DMS153 (cell line): ENCODE measurements at regions not wholly inside any gene's neighbourhood (a gene's known extent, or its start where the extent isn't known, plus 50 kb on each side); places are given as distances from the start of the nearest gene placed in this dataset.
"Not testable (repeated sequence)": the region's sequence is repeated elsewhere in the genome, so short reads cannot be mapped to it uniquely, and the experiment has no call there.

ENCODE experiments used
- DNase-seq: peaks from one replicate; lab custom pipeline; 2025; lab: John Stamatoyannopoulos, UW

DNA sequence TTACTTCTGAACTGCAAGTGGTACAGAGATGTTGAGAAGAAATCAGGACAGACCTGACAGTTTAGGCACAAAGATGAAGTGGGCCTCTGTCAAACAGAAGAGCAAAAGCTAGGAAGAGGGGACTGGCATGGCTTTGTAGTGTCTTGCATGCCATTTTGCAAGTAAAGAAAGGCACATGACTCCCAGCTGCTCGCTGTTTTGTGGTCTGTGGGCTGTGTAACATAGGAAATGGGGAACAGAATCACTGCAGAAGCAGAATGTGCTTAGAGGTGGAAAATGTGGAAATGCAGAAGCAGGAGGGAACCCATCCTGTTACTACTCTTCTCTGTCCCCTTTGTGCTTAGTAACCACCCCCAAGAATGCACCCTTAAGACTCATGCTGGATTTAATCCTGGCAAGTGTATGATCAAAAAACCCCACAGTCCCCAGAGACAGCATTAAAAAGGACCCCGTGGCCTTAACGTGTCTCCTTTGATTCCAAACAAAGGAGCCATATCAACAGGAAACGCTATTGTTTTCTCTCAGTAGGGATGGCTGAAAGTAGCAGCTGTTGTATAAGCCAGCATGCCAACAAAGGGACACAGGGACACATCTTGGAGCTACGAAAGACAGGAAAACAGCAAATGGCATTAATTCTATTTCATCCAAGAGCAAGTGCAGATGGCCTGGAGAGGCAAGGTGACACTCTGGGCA, 177.6 kb upstream of the GLRA2 start:
- peak; percentile 60 for DNase-seq

DNA sequence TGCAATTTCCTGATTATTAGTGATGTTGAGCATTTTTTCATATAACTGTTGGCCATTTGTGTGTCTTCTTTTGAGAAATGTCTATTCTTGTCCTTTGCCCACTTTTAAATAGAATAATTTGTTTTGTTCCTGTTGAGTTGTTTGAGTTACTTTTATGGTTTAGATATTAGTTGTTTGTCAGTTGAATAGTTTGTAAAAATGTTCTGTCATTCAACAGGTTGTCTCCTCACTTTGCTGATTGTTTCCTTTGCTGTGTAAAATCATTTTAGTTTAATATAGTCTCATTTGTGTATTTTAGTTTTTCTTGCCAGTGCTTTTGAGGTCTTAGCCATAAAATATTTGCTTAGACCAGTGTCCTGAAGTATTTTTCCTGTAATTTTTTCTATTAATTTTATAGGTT, 181.8 kb upstream of the GLRA2 start:
- DNase-seq, result no peak

DNA sequence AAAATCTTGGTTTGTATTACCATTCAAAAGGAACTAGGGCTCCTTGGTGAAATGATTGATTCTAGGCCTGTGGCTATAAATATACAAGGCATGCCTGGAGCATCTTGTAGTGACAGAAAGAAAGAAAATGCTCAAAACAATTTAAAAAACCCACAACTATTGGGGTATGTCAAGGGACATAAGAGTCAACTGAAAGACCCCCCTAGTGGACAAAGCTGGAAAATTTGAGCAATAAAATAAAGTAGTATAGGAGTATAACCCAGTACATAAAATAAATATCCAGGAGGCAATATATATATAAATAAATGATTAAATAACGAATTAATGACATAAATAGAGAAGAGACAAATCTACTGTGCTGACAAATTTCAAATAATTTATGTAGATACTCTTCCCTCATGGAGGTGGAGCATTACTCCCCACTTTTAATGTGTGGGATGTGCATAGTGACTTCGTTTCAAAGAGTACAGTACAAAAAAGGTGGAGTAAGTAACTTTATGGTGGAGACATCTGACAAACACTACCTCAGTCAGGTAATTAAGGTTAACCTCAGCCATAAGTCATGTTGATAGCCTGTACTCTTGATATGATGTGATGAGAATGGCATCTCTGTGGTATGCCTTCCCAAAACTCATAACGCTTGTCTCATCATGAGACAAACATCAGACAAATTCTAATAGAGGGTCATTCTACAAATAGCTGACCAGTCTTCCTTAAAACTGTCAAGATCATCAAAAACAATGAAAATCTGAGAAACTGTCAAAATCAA, 185.0 kb upstream of the GLRA2 start:
- DNase-seq, result no peak

DNA sequence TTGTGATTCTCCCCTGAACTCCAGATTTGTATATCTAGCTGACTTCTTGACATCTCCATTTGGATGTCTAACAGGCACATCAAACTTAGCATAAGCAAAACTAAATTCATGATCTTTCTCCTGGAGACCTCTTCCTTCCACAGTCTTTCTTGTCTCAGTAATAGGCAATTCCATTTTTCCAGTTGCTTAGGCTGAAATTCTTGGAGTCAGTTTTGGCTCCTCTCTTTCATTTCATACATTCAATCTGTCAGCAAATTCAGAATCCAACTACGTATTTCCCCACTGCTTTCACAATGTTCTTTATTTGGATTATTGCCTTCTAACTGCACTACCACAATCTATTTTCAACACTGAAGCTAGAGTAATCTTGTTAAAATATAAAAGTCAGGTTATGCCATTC, 219.9 kb upstream of the GLRA2 start:
- no peak for DNase-seq

DNA sequence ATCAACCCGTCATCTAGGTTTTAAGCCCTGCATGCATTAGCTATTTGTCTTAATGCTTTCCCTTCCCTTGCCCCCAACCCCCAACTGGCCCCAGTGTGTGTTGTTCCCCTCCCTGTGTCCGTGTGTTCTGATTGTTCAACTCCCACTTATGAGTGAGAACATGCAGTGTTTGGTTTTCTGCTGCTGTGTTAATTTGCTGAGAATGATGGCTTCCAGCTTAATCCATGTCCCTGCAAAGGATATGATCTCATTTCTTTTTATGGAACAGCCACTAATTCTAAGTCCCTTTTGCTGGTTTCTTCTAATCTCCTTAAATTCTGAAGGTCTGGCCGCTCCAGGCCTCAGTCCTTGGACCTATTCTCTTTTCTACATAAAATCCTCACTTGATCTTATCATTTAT, 220.4 kb upstream of the GLRA2 start:
- not testable (repeated sequence) for DNase-seq

DNA sequence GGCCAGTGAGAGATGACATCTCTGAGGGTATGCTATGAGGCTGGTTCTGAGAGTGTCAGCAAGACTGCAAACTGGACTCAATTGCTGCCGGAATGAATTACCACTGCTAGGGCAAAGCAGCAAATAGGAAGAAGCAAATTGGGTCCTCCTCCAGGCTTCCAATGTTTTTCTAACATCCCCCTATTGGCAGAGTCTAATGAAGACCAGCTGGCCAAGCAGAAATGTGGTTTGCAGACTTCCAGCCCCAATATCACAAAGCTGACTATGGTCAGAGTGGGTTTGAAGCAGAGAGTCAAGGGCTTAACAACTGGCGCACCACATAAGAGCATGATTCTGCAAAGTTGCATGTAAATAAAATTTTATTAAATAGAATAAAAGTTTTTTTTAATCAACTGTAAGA, 225.4 kb upstream of the GLRA2 start:
- DNase-seq, result no peak

DNA sequence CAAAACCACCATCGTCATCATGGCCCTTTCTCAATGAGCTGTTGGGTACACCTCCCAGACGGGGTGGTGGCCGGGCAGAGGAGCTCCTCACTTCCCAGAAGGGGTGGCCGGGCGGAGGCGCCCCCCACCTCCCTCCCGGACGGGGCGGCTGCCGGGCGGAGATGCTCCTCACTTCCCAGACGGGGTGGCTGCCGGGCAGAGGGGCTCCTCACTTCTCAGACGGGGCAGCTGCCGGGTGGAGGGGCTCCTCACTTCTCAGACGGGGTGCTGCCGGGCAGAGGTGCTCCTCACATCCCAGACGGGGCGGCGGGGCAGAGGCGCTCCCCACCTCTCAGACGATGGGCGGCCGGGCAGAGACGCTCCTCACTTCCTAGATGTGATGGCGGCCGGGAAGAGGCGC, 226.8 kb upstream of the GLRA2 start:
- not testable (repeated sequence) for DNase-seq

DNA sequence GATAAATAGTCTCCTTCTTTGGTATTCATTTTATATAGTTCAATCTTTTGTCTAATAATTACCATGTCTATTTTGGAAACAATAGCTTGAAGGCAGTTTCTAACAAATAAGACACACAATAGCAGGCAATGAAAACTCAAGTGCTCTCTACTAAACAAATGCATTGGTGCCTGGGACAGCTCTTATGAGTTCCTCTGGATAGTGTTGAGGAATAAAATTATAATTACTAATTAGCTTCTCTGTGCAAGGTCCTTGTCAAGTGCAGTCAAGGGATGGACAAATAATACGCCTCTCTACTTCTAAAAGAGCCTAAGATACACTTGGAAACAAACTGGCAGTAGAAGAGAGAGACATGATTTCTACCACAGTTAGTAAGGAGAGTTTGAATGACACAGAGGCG, 229.0 kb upstream of the GLRA2 start:
- DNase-seq, result no peak

DNA sequence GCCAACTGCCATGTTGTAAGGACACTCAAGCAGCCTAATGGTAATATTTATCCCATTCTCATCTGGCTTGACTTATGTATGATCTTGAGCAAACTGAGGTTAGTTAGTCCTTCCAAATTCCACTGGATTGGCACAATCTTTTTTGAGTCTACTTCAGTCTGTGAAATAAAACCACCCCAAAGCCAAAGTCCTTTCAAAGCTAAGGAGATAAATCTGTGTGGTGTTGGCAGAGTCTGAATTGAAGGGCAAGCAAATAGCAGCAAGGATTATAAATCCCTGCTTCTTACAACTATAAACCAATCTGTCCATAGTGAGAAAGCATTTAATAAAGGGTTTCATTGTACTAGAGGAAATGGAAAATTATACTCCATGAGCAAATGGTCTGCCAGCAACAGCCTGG, 233.9 kb upstream of the GLRA2 start:
- no peak for DNase-seq

DNA sequence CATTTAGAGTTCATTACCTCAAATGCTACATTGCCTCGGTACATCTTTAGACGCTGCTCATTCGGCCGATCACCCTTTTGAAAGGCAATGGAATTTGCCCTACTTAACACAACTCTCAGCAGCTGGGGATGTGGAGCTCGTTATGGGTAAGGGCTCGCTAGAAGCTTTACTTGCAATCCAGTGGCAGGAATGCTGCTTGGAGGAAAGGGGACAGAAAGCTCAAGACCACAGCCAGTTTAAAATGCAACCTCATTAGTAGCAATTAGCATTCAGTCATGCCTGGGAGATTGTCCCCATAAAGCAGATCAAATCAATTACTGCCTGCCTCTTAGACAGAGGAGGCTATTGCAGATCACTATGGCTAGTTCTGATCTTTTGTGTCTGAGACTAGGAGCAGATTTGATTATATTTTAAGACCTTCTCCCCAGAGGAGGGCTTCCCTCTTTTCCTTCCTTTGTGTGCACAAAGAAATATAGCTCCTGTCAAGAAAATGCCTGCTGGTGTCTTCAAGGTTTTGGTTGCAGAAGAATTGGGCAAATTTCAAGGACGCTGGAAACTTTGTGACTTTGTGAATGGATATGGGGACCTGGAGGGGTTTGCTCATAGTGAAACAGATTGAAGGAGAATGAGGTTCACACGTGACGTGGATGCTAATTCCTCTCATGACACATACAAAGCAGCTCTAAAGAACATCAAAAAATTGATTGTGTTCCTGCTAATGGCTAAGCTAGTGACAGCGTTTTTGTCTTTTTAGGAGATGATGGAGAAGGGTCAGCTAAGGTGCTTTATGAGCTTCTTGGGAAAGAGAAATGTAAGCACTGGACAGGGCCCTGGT, 237.5 kb upstream of the GLRA2 start:
- DNase-seq, result no peak

DNA sequence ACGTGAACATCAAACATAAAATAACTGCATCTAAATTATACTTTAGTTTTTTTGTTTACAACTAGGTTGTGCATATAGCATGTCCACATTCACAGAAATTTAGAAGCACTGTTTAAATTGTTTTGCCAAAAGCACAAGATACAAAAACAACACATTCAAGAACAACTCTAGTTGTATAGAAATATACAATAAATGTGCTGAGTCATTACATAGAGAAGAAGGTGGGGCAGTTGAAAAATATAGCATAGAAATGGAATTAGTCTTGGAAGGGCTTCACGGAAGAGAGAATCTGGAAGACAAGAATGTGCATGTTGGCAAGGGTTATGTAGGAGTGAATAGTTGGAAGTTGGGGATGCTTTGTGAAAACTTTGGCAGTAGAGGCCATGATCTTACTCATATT, 239.0 kb upstream of the GLRA2 start:
- no peak for DNase-seq

DNA sequence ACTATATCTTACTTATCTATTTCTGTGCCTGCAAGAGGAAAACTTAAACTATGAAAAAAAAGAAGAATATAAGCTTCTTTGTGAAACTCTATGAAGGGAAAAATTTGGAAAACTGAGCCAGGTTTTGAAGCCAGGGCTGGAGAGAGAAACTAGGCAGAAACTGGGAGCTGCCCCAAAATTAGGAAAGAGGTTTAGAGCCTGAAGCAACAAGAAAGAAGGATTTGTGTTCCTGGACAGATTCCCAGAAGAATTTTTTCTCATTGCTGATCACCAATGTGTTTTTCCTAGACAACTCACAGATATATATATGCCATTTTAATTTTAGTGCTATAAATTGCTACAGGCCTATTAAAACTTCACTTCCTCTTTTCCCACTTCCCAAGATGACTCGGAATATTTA, 245.0 kb upstream of the GEMIN8 start:
- DNase-seq, result no peak

DNA sequence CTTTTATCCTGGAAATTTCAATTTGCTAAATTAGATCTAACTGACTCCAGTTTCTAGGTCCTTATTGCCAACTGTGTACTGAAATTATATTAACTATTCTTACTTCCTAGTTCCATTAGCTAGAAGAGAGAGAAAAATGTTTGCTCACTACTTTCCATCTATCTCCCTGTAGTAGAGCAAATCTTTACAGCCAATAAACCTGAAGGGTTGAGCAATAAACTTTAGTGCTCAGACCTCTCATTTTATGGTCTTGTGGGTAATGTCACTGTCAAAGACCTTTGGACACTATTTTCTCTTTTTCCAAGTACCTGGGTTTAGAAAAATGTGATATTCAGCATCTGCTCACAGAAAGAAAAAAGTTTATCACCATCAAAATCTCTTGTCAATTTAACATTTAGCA, 237.5 kb upstream of the GEMIN8 start:
- no peak for DNase-seq

DNA sequence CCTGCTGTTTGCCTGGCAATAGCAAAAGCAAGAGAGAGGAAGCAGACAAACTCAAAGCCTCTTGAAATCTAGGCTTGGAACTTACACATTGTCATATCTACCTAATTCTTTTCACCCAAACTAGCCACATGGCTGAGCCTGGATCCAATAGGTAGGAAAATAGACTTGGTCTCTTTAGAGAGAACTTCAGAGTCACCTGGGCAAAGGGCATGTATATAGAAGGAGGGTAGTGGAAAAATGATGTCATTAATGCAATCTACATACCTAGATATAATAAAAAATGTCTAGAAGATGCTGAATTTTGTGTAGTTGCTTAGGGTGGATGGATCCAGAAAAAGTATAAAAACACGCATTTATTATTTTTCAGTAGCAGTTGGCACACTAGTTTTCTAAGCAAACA, 237.0 kb upstream of the GEMIN8 start:
- DNase-seq, result no peak

DNA sequence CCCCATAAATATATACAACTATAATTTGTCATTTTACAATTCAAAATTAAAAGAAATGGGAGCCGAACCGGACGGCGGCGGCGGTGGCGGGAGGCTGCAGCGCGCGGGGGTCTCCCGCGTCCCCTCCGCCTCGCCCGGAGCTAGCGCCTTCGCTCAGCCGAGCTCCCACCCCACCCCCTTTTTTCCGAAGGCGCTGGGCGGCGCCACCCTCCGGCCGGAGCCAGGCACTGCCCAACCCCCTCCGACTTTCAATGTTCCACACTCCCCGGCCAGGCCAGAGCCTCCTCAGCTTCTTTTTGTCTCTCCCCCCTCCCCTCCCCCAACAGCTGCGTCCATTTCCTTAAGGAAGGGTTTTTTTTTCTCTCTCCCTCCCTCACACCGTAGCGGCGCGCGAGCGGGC, 214.1 kb upstream of the GEMIN8 start:
- no peak for DNase-seq

DNA sequence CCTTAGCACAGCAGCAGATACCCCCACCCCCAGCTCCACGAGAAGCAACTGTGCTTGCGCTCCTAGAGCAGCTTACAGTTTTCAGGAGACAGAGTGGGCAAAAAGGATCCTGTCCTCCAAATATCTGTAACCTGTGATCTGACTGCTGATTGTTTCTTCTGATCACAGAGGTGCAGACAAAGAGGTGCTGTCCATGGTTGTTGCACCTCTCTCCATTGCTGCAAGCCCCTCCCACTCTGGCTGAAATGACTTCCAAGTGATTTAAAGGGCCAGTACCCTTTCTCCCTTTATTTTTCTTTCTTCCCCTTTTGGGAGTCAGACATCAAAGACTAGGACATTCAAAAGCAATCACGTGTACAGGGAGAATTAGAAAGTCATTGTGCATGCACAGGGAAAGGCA, 205.3 kb upstream of the GEMIN8 start:
- DNase-seq, result no peak

DNA sequence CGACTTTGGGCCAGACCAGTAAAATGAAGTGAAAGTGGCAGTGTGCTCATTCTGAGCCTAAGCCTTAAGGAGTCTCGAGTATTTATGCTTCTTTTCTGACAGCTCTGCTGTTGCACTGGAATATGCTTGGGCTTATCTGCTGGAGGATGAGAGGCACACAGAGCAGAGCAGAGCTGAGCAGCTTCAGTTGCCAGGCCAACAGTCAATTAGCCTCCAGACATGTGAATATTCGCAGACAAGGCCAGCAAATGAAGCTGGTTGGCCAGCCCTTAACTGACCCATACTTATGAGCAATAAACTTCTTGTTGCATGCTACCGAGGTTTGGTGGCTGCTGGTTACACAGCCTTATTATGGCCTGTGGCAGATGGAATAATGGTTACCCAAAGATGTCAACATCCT, 203.0 kb upstream of the GEMIN8 start:
- DNase-seq, result no peak

DNA sequence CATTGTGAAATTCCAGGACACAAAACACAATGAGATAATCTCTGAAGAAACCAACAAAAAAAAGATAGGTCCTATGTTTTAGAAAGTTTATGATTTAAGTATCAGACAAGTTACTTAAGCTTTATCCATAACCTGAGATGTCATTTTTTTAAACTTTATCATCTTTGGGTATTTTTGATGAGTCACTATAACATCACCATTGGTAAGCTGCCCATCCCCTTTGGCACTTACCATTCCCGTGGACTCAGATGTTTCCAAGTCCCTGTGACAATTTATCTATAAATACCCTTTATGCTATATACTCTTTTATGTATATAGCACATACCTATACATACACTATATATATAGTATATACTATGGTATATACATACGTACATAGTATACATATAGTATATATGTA, 198.9 kb upstream of the GEMIN8 start:
- DNase-seq, result no peak

DNA sequence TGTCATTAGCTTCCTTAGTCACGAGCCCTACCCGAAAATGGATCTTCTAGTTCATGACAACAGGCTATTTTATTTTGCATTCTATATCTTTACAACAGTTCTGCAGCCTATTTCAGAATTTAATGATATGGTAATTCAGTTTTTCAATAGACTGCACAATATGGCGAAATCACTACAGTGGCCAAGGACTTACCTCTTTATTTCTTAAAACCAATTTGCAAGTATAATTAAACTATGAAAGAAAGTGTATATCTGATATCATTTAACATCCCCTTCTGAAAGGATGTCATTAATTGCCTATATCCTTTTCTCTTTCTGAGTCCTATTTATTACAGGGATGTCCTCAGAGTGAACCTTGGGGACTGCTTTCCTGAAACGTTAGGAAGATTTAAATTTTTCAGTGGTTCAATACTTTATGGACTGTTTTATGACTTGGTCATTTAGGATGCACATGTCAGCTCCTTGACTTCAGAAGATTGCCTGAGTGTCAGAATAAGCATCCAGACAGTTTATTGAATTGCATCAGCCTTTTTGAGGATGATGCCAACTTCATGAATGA, 190.8 kb upstream of the GEMIN8 start:
- no peak for DNase-seq

DNA sequence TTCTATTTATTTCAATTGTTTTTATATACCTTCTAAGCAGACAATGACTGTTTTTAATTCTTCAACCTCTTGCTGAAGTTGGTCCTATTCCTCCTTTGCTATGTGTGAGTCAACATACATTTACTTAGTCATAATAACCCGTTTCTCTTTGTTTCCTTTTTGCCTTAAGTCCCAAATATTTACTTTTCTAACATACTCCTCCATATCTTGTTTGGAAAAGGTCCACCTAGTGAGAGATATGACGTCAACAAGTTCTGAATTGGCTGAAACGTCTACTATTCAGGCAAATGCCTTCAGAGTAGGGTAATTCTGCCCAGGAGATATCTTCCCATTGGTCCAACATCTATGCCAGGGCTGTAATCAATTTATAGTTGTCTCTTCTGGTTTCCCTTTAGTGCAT, 179.3 kb upstream of the GEMIN8 start:
- no peak for DNase-seq

DNA sequence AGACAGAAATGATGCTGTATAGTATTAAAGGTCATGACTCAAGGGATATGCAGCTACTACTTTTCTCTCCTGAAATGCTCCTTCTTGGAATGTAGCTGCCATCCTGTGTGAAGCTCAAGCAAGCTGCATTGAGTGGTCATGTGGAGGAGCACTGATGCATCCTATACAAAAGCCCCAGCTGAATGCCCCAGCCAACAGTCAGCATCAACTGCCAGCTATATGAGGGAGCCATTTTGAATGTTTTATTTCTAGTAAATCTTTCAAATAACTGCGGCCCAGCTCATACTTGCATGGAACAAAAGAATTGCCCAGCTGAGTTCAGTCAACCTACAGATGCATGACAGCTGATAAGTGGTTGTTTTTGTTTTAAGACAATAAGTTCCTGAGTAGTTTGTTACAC, 165.0 kb upstream of the GEMIN8 start:
- no peak for DNase-seq

DNA sequence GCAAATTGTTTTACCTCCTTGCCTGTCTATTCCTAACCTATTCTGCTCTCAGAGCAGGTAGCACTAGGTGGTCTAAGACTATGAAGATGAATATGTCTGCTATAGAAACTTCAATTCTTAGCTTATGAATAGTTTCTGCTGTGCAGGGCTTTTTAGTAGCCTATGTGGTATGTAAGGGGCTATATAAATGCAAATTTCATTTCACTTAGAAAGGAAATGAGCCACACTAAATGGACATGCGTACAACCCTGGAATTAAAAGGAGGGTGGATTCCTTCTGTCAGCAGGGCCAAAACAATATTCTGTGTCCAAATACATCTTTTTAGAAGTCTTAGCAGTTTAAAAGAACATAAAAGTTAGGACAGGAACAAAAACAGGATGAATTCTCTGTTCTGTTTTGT, 163.9 kb upstream of the GEMIN8 start:
- no peak for DNase-seq

DNA sequence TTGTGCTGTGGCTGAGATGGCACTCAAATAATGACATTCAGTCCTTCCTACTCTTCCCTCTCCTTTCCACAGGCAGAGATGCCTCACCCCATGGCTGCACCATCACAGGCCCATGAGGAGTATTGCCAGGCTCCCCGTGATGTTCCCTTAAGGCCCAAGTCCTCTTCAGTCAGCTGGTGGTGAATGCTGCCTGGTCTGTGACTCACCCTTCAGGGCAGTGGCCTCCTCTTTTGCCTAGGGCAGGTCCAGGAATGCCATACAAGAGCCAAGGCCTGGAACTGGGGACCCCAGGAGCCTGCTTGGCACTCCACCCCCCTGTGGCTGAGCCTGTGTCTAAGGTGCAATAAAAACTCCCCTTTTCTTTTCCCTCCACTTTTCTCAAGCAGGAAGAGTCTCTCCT, 144.2 kb upstream of the GEMIN8 start:
- no peak for DNase-seq
